Limb (tissue), 2 donors: ENCODE measurements at regions not wholly inside any gene's neighbourhood (a gene's known extent, or its start where the extent isn't known, plus 50 kb on each side); places are given as distances from the start of the nearest gene placed in this dataset.
"Not testable (repeated sequence)": the region's sequence is repeated elsewhere in the genome, so short reads cannot be mapped to it uniquely, and the experiment has no call there.

ENCODE experiments used
- DNase-seq, 2 donors: peaks; one replicate each; pipeline ENCODE4 v3.0.0-alpha.2; 2016; ENCODE audit errors: extremely low spot score in 2 of 2

DNA sequence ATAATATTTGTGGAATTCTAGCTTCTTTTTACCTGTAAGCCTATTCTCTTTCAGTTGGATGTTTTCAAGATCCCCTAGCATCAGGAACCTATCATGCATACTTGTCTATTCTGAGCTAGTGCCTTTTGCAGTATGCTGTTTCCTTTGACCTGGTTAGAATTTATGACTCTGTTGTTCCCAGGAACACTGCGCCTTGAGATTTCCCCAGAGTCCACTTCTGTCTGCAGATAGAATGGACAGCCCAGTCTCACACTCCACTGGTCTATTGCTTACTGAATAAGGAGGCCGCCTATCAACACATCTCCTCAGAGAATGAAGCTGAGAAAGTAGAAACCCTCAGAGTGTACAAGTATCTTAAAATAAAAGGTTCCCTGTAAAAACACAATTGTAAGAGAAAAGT, 465.1 kb upstream of the GALNTL6 start:
- DNase-seq: no peak

GRCh38 chr4:171342646-171343045, 470.6 kb upstream of the GALNTL6 start:
- DNase-seq: no peak

DNA sequence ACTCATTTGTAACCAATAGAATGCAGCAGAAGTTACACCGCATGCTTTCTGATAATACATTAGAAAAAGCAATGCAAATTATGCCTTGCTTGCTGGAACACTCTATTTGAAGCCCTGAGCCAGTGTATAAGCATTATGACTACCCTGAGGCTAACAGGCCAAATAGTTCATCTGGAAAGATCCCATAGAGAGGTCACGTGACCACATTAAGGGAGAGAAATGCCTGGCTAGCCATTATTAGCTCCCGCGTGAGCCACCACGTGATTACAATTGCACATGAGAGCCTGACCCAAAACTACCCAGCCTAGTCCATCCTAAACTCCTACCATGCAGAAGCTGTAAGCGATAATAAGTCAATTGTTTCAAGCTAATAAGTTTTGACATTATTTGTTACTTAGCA, 472.9 kb upstream of the GALNTL6 start:
- DNase-seq: no peak

- no peak for DNase-seq
These were observed 478.7 kb upstream of the GALNTL6 start for GRCh38 chr4:171334549-171334948.

- DNase-seq: no peak
These were observed 504.5 kb upstream of the GALNTL6 start for GRCh38 chr4:171308661-171309060.

- not testable (repeated sequence) for DNase-seq
These were observed 515.0 kb upstream of the GALNTL6 start for GRCh38 chr4:171298048-171298718.

DNA sequence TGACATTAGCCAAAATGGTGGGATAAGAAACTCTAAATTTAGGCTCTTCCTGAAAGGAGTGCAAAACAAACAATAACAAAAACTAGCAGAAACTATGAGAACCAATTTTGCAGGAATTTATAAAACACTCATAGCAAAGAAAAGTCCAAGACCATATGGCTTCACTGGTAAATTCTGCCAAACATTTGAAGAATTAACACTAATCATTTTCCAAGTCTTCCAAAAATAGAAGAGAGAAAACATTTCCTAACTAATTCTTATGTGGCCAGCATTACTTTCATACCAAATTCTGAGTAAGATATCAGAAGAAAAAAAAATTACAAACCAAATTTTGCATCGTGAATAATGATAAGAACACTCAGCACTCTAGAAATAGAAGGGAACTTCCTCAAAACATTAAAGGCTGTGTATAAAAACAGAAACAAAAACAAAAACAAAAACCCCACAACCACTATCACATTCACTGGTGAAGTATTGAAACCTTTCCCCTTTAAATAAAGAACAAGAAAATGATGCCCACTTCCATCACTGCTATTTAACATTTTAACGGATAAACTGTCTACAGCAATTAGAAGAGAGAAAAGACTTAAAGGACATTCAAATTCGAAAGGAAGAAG, 524.3 kb upstream of the GALNTL6 start:
- no peak for DNase-seq

GRCh38 chr4:171281359-171281758, 531.8 kb upstream of the GALNTL6 start:
- DNase-seq: no peak

DNA sequence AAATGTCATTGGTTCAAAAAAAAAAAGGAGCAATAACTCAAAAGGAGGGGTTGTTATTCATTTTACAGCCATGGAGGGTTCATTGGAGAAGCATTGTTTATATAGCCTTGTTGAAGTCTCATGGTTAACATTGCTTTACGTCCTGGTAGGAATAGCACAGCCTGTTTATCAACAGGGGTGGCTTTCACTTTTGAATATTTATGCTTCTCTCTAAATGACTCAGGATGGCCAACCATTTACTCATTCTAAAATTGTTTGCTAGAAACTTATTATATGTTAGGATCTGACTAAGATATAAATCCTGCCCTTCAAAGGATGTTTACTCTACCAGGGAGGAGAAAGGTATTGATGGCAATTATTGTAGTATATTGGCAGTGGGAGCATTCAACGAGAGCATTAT, 534.1 kb upstream of the GALNTL6 start:
- DNase-seq: no peak

GRCh38 chr4:171266671-171267070, 546.5 kb upstream of the GALNTL6 start:
- no peak for DNase-seq

DNA sequence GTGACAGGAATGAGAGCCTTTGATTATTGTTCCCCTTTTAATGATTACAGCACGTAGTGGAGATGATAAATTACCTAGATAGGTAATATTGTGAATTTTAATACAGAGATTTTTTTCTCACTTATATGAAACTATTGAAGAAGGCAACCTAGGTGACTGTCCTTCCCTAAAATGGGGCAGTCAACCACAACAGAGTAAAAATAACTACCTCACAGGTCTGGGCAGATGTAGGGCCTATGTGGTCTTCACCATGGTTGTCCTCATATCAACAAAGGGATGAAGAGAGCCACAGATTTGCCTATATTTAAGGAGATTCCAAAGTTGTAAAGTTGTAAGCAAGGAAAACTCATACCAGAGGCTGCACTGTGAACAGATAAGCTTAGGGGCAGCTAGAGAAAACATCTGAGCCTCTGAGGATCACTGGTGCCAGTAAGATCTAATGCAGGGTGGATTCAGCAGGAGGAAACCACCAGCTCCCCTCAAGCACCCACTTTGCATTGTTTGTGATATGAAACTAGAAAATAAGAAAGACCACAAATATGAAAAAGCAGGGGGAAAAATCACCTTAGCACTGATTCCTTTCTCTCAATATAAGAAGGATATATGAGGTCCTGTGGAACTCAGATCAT, 547.9 kb upstream of the GALNTL6 start:
- no peak for DNase-seq

GRCh38 chr4:171256223-171256622, 557.0 kb upstream of the GALNTL6 start:
- DNase-seq: no peak

- no peak for DNase-seq
These were observed 566.3 kb upstream of the GALNTL6 start for GRCh38 chr4:171246948-171247347.

DNA sequence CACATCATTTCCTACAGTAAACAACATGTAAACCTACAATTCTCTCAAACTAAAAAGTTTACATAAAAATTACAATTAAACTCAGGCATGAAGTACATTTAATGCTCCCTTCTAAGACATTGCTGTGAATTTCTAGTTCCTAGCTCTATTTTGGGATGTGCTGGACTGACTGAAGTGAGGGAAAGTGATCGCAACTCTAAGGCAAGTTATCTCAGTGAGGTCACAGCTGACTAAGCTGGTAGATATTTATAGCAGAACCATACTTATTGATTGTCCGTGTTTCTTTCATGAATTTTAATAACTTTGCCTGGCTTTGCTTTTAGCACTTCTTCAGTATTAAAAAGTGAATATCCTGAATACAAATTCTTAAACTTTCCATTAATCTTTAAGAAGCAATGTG, 570.4 kb upstream of the GALNTL6 start:
- no peak for DNase-seq

- DNase-seq: no peak
These were observed 574.0 kb upstream of the GALNTL6 start for GRCh38 chr4:171239196-171239595.

- no peak for DNase-seq
These were observed 577.7 kb upstream of the GALNTL6 start for GRCh38 chr4:171235521-171235920.

GRCh38 chr4:171229354-171229753, 583.9 kb upstream of the GALNTL6 start:
- DNase-seq: not testable (repeated sequence)

DNA sequence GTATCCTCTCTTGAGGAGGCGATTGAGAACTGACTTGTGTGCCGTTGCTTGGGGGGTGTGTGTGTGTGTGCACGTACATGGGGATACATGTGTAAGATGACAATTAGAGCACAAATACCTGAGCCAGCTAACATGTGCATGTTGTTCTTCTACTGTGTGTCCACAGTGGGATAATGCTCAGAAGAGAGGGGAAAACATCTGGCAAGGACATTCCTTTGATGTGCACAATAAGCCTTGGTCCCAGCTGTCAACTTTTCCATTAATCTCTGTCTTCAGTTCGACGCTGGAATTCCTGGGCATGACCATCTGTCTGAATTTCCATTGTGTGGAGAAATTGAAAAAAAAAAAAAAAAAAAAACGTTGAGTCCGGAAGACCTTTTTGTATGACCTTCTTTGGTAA, 592.0 kb upstream of the GALNTL6 start:
- DNase-seq: no peak

GRCh38 chr4:171203425-171203824, 609.8 kb upstream of the GALNTL6 start:
- DNase-seq: no peak

DNA sequence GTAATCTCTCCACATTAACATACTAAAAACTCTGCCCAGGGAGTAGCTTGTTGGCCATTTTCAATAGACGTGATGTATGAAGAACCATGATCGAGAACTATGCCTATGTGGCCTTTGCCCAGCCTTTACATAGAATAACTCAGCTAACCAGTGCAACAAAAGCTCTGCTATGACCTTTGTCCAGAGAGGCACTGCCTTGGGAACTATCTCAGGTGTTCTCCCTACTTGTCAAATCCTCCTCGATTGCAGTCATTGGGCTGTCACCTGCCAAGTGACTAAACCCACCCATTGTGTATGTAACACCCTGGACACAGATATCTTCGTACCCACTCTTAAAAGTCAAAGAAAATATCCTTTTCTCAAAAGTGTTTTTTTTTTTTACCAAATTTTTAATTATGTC, 610.3 kb upstream of the GALNTL6 start:
- no peak for DNase-seq

DNA sequence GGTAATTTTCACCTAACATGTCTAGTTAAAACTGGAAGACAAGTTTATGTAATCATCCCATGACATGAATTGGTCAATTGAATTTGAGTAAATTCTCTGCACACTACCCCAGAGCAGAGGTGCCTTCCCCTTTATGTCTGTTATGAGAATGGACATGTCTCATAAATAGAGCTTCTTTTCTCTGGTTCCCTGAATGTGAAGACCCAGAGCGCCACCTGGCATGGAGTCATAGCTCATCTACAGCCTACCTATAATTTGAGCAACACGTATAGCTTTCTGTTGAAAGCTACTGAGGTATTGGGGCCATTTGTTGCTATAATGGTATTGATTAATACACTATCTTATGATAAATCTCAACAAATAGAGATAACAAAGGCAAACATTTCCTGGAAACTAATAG, 626.5 kb upstream of the GALNTL6 start:
- DNase-seq: no peak

DNA sequence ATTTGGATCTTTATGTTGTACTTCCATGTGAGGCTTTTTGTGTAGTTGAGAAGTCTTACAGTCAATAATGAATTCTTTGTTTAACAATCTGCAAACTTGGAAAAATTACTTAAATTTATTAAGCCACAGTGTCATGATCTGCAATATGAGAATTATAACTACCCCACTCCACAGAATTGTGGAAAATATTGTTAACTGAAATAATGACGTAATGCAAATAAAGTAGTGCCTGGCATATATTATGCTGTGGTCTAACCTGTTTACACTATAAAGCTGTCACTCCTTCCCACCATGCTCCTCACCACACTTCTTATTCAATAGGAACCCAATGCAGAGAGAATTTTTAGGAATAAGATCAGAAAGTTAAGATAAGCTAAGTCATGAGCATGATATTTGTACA, 632.1 kb upstream of the GALNTL6 start:
- DNase-seq: no peak

DNA sequence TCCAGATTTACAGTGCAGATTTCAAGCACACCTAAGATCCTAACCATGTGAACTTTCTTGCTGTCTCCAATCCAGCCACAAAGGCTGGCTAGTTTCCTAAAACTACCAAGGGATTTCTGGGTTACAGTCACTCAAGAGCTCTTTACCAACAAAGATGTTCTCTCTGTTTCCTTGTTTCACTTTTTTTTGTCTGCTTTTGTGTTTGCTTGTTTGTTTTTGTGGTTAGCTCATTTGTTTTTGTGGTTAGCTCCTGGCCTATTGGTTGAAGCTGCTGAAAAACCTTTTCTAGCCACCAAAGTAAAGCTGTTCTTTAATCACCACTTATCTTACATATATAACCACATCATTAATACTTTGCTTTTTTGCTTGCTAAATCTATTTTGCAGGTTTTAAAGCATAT, 642.5 kb upstream of the GALNTL6 start:
- DNase-seq: no peak
